Effector memory CD4-positive, alpha-beta T cell (primary cell): ENCODE measurements at regions not wholly inside any gene's neighbourhood (a gene's known extent, or its start where the extent isn't known, plus 50 kb on each side); places are given as distances from the start of the nearest gene placed in this dataset.

Source experiments
- DNase-seq, 3 donors: peaks; one replicate each; pipeline ENCODE4 v3.0.0-alpha.2; 2020
- H3K27ac ChIP-seq: 2 replicates; pipeline ENCODE4 v1.7.0; 2013; ENCODE audit warnings: mild to moderate bottlenecking, low read length, moderate library complexity; ENCODE audit not compliant: insufficient read depth, poor library complexity, severe bottlenecking
- H3K27me3 ChIP-seq: replicated peaks from 2 replicates; pipeline ENCODE4 v1.7.0; 2013; ENCODE audit warnings: mild to moderate bottlenecking, low read length; ENCODE audit not compliant: insufficient read depth, control insufficient read depth, poor library complexity, severe bottlenecking
- H3K36me3 ChIP-seq: 2 replicates; pipeline ENCODE4 v1.7.0; 2013; ENCODE audit warnings: mild to moderate bottlenecking, low read length, moderate library complexity; ENCODE audit not compliant: control insufficient read depth, insufficient read depth
- H3K4me1 ChIP-seq: 2 replicates; pipeline ENCODE4 v1.7.0; 2013; ENCODE audit warnings: low read length, mild to moderate bottlenecking; ENCODE audit not compliant: control insufficient read depth, insufficient read depth, poor library complexity, severe bottlenecking
- H3K4me3 ChIP-seq: 2 replicates; pipeline ENCODE4 v1.7.0; 2013; ENCODE audit warnings: low read length, low read depth, mild to moderate bottlenecking; ENCODE audit not compliant: insufficient read depth, poor library complexity, severe bottlenecking
- H3K9me3 ChIP-seq: 2 replicates; pipeline ENCODE4 v1.7.0; 2013; ENCODE audit warnings: mild to moderate bottlenecking, low read length, moderate library complexity; ENCODE audit not compliant: control insufficient read depth

DNA sequence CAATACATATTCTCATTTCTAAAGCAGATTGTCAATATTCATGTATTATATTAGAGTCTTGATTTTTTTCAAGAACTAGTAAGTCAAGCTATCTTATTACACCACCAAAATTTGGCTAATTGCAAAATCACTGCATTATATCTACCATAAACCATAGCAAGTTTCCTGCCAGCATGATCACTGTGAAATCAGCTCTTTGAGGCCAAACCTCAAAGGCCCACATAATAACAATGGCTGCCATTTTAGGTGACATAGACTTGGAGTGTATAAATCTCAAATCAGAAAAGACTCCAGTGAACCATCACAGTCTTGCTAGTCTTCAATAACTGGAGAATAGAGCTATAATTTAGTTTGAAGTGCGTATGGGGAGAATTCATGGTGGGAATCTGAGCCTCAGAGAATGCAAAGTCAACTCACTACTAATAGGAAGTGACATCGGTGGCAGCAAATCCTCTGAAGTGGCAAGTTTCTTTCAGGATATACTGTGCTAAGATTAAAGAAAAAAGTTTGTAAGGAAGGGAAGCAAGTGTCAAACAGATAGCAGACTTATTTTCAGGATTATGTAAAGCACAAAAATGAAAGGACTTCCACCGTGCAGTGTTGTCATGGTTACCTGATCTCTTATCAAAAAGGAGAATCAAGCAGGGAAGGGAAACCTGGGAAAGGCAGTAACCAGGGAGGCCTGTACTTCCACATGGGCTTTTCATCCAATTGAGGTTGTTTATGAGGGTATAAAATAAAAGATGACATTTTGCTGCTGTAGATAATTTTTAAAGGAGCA, 117.4 kb upstream of the FNDC3A start:
- Histone ChIP-seq H3K27me3 (no peaks in the 10 kb centered on the region), H3K4me1 (no peaks in the 10 kb centered on the region), H3K4me3 (no peak overlapping the region), H3K36me3 (no peaks in the 10 kb centered on the region), H3K27ac (no peak overlapping the region), H3K9me3 (no peaks in the 10 kb centered on the region)
- no peak for DNase-seq

DNA sequence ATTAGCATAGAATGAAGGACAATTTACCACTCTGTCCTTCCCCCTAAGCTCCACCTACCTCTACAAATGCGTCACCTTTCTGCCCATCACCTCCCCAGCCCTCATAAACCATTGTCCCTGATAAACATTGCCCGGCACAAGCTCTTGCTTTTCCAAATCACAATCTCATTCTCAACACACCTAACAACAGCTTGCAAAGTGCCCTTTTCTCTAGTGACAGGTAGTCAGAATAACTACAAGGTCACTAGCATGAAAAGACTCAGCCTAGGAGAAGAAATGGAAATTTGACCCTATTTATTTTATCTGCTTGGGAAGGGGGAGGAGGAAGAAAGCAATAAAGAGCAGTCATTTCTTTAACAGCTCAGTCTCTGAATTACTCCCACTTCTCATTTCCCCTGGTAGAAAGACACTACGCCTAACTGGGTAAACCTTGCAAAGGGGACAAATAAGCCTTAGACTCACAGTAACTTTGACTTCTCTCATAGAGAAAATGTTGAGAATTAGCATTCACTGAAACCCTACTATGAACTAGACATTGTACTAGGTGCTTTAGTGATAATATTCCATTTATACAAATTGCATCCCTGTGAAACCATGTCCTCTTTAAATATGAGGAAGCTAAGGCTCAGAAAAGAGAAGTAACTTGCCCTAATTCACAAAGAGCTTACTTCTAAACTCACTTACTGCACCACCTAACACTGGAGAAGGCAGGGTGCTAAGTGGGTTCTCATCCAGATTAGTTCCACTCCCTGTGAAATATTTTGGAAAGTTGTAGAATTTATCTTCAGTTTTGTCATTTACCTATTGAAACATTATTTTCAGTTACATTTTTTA, 116.2 kb upstream of the FNDC3A start:
- DNase-seq = no peak
- Histone ChIP-seq H3K27me3 (no peaks in the 10 kb centered on the region), H3K27ac (no peak overlapping the region)

DNA sequence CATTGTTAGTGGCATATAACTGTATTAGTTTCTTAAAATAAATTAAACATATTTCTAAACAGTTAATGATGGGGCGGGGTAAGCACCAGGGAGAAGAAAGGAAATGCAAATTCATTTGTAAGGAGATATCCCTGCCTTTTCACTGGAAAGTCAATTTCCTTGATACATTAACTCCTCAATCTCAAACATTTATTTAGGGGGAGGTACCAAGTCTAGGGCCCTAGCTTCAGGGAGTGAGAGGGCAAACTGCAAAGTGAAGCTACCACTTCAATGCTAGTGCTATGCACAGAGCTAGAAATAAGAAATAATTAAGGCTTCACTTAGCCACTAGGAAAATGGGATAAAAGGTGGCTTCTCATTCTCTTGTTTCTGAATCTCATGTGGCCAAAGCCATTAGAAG, 115.3 kb upstream of the FNDC3A start:
- Histone ChIP-seq H3K27me3 (no peaks in the 10 kb centered on the region), H3K4me3 (no peak overlapping the region), H3K9me3 (no peaks in the 10 kb centered on the region), H3K27ac (no peak overlapping the region), H3K36me3 (no peaks in the 10 kb centered on the region), H3K4me1 (no peaks in the 10 kb centered on the region)
- DNase-seq = no peak

More for the DNA sequence above, 116.2 kb upstream of the FNDC3A start:
- Histone ChIP-seq H3K4me3 (no peak overlapping the region), H3K4me1 (no peaks in the 10 kb centered on the region), H3K36me3 (no peaks in the 10 kb centered on the region), H3K9me3 (no peaks in the 10 kb centered on the region)

DNA sequence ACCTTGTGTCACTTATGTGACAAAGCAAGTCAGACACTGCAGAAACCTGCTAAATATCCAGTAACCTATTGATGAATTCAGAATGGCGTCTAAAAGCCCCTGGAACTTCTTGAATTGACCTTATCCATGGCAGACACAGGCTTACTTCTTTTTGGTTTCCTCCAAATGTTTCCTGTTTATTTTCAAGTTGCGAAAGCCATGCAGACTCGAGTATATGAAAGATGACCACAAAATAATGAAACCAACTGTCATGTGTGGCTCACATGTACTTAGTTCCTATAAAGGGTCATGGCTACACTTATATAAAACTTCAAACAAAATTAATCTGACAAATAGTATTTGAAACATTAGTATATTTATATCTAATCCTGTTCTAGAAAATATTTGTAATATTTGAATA, 113.1 kb upstream of the FNDC3A start:
- Histone ChIP-seq H3K9me3 (no peaks in the 10 kb centered on the region), H3K27ac (no peak overlapping the region), H3K4me3 (no peak overlapping the region), H3K4me1 (no peaks in the 10 kb centered on the region), H3K27me3 (no peaks in the 10 kb centered on the region), H3K36me3 (no peaks in the 10 kb centered on the region)
- DNase-seq = no peak

DNA sequence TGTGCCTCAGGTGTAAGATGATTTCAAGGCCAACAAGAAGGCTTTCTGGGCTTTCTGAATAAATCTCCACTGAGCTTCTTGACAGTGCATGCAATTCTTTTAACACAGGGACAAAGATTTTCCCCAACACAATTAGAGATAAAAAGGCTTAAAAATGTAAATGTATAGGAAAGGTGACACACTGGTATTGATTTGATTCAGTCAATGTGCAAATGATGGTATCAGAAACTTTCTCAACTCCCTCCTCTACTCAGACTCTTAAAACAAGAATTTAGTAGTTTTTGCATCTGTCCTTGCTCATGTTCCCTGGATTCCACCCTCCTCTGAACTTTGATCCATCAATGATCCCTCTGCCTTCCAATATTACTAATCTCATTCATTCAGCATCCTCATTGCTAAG, 111.6 kb upstream of the FNDC3A start:
- no peak overlapping the region for H3K4me3 ChIP-seq
- H3K27me3 ChIP-seq = no peaks in the 10 kb centered on the region
- no peaks in the 10 kb centered on the region for H3K9me3 ChIP-seq
- no peaks in the 10 kb centered on the region for H3K36me3 ChIP-seq
- H3K27ac ChIP-seq = no peak overlapping the region
- no peaks in the 10 kb centered on the region for H3K4me1 ChIP-seq
- no peak for DNase-seq

DNA sequence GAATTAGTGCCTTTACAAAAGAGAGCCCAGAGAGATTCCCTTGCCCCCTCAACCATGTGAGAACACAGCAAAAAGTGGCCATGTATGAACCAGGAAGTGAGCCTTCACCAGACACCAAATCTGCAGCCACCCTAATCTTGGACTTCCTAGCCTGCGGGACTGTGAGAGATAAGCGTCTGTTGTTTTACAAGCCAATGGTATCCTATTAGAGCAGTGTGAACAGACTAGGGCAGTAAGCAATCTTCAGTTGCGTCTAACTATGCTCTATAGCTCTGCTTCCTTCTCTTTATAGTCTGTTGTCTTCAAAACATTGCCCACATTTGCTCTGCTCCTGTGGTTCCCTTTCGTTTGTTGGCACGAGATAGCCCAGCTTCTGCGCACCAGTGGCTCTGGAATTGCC, 109.5 kb upstream of the FNDC3A start:
- H3K4me3 ChIP-seq = no peak overlapping the region
- DNase-seq = no peak
- no peaks in the 10 kb centered on the region for H3K27me3 ChIP-seq
- H3K36me3 ChIP-seq = no peaks in the 10 kb centered on the region
- H3K4me1 ChIP-seq = no peaks in the 10 kb centered on the region
- no peak overlapping the region for H3K27ac ChIP-seq
- no peaks in the 10 kb centered on the region for H3K9me3 ChIP-seq

DNA sequence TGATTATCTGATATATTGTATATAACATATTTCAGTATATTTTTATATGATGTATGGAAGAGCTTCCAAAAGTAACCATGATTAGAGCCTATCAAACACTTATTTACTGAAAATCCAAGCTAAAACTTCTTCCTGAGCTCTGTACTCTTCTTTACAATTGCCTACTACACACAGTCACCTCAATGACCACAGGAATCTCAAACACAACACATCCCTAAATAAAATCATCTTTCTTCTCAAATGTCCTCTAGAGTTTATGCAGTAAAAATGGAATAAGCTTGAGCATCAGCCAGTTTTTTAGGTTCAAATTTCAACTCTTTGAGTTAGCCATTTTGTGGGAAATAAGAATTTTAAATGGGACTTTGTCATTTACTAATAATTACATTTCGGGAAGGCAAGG, 102.6 kb upstream of the FNDC3A start:
- H3K4me1 ChIP-seq = no peaks in the 10 kb centered on the region
- no peaks in the 10 kb centered on the region for H3K27me3 ChIP-seq
- no peak for DNase-seq
- no peak overlapping the region for H3K4me3 ChIP-seq
- H3K9me3 ChIP-seq = no peaks in the 10 kb centered on the region
- H3K27ac ChIP-seq = no peak overlapping the region
- H3K36me3 ChIP-seq = no peaks in the 10 kb centered on the region

DNA sequence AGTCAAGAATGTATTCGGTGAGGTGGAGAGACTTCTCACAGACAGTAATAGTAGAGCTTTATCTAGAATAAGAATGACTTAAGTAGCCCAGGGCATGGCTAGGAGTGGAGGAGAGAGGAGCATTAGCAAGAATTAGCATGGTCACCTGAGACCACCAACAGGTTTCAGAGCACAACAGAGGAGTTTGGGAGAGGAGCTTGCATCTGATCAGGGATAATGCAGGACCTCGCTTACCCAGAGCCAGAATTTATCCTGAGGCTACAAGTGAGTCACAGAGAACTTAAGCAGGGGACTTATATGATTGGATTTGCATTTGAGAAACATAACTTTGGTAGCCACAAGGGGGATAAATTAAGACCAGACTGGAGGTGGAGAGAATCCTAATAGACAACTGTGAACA, 102.1 kb upstream of the FNDC3A start:
- H3K36me3 ChIP-seq = no peaks in the 10 kb centered on the region
- no peaks in the 10 kb centered on the region for H3K9me3 ChIP-seq
- H3K4me3 ChIP-seq = no peak overlapping the region
- no peaks in the 10 kb centered on the region for H3K4me1 ChIP-seq
- DNase-seq = no peak
- no peaks in the 10 kb centered on the region for H3K27me3 ChIP-seq
- no peak overlapping the region for H3K27ac ChIP-seq

DNA sequence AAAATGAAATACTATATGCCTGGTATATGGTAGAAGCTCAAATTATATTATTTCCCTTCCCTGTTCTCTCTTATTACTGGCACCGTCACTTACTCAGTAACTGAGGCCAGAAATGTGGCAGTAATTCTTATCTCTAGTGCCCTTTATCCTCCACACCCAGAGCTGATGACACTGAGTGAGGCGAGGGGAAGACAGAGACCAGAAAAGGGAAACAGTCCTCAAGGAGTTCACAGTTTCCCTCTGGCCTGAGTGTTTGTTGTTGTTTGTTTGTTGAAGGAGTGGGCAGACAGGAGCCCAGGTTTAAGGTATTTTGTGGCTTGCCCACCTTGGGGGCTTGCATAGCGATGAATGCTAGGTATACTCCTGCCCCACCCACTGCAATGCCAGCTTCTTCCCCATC, 101.5 kb upstream of the FNDC3A start:
- H3K27ac ChIP-seq = no peak overlapping the region
- H3K4me1 ChIP-seq = no peaks in the 10 kb centered on the region
- no peaks in the 10 kb centered on the region for H3K27me3 ChIP-seq
- H3K9me3 ChIP-seq = no peaks in the 10 kb centered on the region
- H3K4me3 ChIP-seq = no peak overlapping the region
- no peaks in the 10 kb centered on the region for H3K36me3 ChIP-seq
- DNase-seq = no peak

DNA sequence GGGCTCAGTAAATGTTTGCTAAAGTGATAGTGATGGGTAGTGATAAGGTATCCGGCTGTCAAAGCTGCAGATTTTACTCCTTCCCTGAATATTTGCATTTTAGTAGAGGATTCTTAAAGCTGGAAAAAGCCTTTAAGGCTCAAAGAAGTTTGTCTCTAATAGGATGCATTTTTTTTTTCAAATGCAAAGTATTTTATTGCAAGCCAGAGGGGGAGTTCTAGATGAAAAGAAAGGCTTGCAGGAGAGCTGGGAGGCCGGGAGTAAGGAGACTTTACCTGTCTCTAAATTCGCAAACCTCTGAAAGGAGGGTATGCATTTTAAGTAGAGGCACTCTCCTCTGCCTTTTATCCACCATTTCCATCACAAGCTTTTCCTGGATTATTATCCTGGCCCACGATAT, 100.7 kb upstream of the FNDC3A start:
- H3K4me1 ChIP-seq = no peaks in the 10 kb centered on the region
- no peak overlapping the region for H3K4me3 ChIP-seq

More for the DNA sequence above, 100.7 kb upstream of the FNDC3A start:
- H3K27me3 ChIP-seq = no peaks in the 10 kb centered on the region
- no peaks in the 10 kb centered on the region for H3K9me3 ChIP-seq
- H3K36me3 ChIP-seq = no peaks in the 10 kb centered on the region
- DNase-seq = no peak
- H3K27ac ChIP-seq = no peak overlapping the region
